ENCODE measurements at regions not wholly inside any gene's neighbourhood (a gene's known extent, or its start where the extent isn't known, plus 50 kb on each side); places are given as distances from the start of the nearest gene placed in this dataset.

DNA sequence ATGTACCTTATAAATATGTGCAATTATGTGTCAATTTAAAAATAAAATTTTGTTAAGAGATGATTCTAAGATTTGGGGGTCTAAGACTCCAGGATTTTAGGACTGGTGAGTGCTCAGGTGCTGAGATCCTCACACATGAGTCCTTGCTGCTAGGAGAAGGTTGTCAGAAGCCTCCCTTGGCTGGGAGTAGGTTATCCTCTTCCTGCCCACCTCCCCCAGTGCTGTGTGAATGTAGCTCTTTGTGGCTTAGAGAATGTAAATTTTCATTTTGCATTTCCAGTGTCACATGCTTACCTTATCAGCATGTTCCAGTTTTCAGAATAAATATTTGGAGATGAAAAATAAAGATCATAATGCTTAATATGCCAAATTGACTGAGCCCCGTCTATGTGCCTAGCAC, 114.2 kb upstream of the MDM1 start:
- Histone ChIP-seq H3K79me2 (ENCODE audit: insufficient read depth, low read length) (no peaks in the 10 kb centered on the region), H3K4me2 (ENCODE audit: low read depth, low read length, poor library complexity, severe bottlenecking) (no peak overlapping the region), H3K27me3 (ENCODE audit: low read length) (no peaks in the 10 kb centered on the region), H3K9me2 (replicated peaks; ENCODE audit: insufficient read depth, low read length) (no peaks in the 10 kb centered on the region), H3F3A (ENCODE audit: insufficient read depth) (no peaks in the 10 kb centered on the region), H3K9ac (ENCODE audit: low read length) (no peak overlapping the region), H4K20me1 (ENCODE audit: low read depth, low read length) (no peaks in the 10 kb centered on the region), H3K9me3 (ENCODE audit: insufficient read depth, low read length) (no peaks in the 10 kb centered on the region), H2AFZ (ENCODE audit: low read depth, low read length, severe bottlenecking) (no peak overlapping the region), H3K36me3 (ENCODE audit: low read length) (no peaks in the 10 kb centered on the region), H3K27ac (ENCODE audit: low read depth, low read length) (no peak overlapping the region), H3K4me3 (ENCODE audit: insufficient read depth, low read length, poor library complexity, severe bottlenecking) (no peak overlapping the region)
- no peak for TF ChIP-seq EZH2phosphoT487 (conservative IDR thresholded peaks at IDR 0.05; ENCODE audit: low read length)
- TF ChIP-seq, protein P1, sequence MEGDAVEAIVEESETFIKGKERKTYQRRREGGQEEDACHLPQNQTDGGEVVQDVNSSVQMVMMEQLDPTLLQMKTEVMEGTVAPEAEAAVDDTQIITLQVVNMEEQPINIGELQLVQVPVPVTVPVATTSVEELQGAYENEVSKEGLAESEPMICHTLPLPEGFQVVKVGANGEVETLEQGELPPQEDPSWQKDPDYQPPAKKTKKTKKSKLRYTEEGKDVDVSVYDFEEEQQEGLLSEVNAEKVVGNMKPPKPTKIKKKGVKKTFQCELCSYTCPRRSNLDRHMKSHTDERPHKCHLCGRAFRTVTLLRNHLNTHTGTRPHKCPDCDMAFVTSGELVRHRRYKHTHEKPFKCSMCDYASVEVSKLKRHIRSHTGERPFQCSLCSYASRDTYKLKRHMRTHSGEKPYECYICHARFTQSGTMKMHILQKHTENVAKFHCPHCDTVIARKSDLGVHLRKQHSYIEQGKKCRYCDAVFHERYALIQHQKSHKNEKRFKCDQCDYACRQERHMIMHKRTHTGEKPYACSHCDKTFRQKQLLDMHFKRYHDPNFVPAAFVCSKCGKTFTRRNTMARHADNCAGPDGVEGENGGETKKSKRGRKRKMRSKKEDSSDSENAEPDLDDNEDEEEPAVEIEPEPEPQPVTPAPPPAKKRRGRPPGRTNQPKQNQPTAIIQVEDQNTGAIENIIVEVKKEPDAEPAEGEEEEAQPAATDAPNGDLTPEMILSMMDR (IDR thresholded peaks at IDR 0.05; ENCODE audit: insufficient read depth, low read length, poor library complexity, severe bottlenecking): no peak

DNA sequence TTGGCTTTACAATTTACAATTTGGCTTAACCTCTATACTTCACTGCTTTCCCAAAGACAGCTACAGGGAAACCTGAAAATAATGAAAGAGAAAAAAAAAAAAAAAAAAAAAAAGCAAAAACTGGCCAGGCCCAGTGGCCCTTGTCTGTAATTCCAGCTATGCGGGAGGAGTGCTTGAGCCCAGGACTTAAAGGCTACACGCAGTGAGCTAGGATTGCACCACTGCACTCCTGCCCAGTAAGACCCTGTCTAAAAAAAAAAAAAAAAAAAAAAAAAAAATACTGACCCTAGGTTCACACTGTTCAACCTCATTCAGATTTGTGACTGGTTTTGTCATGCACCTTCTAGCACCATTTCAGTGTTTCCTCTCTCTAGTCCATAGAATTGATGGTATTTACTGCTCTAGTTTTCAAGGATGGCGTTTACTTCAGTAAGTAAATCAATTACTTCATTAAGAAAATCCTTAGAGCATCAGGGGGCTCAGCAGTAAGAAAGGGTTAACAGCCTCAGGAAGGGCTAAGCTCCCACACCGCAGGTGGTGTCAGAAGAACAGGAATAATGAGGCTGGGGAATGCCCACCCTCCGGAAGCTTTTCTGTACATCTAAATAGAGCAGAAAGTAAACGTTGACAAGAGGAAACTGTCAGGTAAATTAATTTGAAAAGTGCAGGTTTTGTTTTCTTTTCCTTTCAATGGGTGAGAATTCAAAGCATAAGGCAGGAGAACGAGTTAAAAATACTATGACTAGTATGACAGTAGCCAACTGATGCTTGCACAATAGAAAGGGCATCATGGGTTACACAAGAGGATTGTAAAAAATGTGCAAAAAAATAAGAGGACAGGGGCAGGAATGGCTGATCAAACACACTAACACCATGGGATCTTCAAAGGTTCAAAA, 115.0 kb upstream of the MDM1 start:
- Histone ChIP-seq H3K9me2 (replicated peaks; ENCODE audit: insufficient read depth, low read length) (no peaks in the 10 kb centered on the region), H3K27ac (ENCODE audit: low read depth, low read length) (no peak overlapping the region), H3K27me3 (ENCODE audit: low read length) (no peaks in the 10 kb centered on the region), H3K36me3 (ENCODE audit: low read length) (no peaks in the 10 kb centered on the region), H3K9me3 (ENCODE audit: insufficient read depth, low read length) (no peaks in the 10 kb centered on the region), H2AFZ (ENCODE audit: low read depth, low read length, severe bottlenecking) (peak overlapping the region; percentile 21), H3K9ac (ENCODE audit: low read length) (no peak overlapping the region), H3K4me2 (ENCODE audit: low read depth, low read length, poor library complexity, severe bottlenecking) (no peak overlapping the region), H3K4me3 (ENCODE audit: insufficient read depth, low read length, poor library complexity, severe bottlenecking) (no peak overlapping the region), H3F3A (ENCODE audit: insufficient read depth) (no peaks in the 10 kb centered on the region), H3K79me2 (ENCODE audit: insufficient read depth, low read length) (no peaks in the 10 kb centered on the region), H4K20me1 (ENCODE audit: low read depth, low read length) (no peaks in the 10 kb centered on the region)
- TF ChIP-seq, protein P1 (IDR thresholded peaks at IDR 0.05; ENCODE audit: insufficient read depth, low read length, poor library complexity, severe bottlenecking): no peak
- no peak for TF ChIP-seq EZH2phosphoT487 (conservative IDR thresholded peaks at IDR 0.05; ENCODE audit: low read length)

DNA sequence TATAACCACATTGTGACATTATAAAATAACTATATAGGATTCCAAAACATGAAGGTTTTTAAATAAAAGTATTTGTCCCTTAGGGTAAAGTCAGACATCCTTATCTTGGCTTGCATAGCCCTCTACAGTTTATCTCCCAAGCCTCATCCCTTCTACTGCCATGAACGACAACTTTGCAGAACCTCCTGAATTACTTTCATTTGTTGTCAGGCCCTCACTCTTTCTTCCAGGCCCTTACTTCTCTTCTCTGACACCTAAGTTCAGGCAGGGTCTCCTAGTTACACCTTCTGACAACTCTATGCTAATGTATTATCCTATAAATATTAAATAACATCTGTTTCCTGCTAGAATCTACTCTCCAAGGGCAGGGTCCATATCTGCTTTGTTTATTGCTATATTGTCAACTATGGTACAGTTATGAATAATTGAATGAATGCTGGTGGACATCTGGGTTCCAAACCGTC, 115.7 kb upstream of the MDM1 start:
- H3F3A ChIP-seq (ENCODE audit: insufficient read depth): no peaks in the 10 kb centered on the region
- no peaks in the 10 kb centered on the region for H3K79me2 ChIP-seq (ENCODE audit: insufficient read depth, low read length)
- H3K27ac ChIP-seq (ENCODE audit: low read depth, low read length): no peak overlapping the region
- H3K9me3 ChIP-seq (ENCODE audit: insufficient read depth, low read length): no peaks in the 10 kb centered on the region
- no peak overlapping the region for H3K4me3 ChIP-seq (ENCODE audit: insufficient read depth, low read length, poor library complexity, severe bottlenecking)
- H3K9me2 ChIP-seq (replicated peaks; ENCODE audit: insufficient read depth, low read length): no peaks in the 10 kb centered on the region
- no peaks in the 10 kb centered on the region for H3K36me3 ChIP-seq (ENCODE audit: low read length)
- no peak for TF ChIP-seq EZH2phosphoT487 (conservative IDR thresholded peaks at IDR 0.05; ENCODE audit: low read length)
- TF ChIP-seq, protein P1 (IDR thresholded peaks at IDR 0.05; ENCODE audit: insufficient read depth, low read length, poor library complexity, severe bottlenecking): no peak
- no peak overlapping the region for H2AFZ ChIP-seq (ENCODE audit: low read depth, low read length, severe bottlenecking)
- H4K20me1 ChIP-seq (ENCODE audit: low read depth, low read length): no peaks in the 10 kb centered on the region
- no peak overlapping the region for H3K9ac ChIP-seq (ENCODE audit: low read length)
- no peaks in the 10 kb centered on the region for H3K27me3 ChIP-seq (ENCODE audit: low read length)
- no peak overlapping the region for H3K4me2 ChIP-seq (ENCODE audit: low read depth, low read length, poor library complexity, severe bottlenecking)
